ENCODE measurements at regions not wholly inside any gene's neighbourhood (a gene's known extent, or its start where the extent isn't known, plus 50 kb on each side); places are given as distances from the start of the nearest gene placed in this dataset.

GRCh38 chr4:186451982-186452381 is 103.4 kb downstream of the MTNR1A start:
- TF ChIP-seq CTCF (conservative IDR thresholded peaks at IDR 0.05; ENCODE audit: low read depth, low read length): no peak
- TF ChIP-seq EZH2 (IDR thresholded peaks at IDR 0.05; ENCODE audit: borderline replicate concordance, low read depth, low read length, poor library complexity, severe bottlenecking): no peak

Measured in A673 (cell line).